Panc1 (cell line): ENCODE measurements at regions not wholly inside any gene's neighbourhood (a gene's known extent, or its start where the extent isn't known, plus 50 kb on each side); places are given as distances from the start of the nearest gene placed in this dataset.

Experiments
- ATAC-seq: fragments of 200-7000 bp; cut with Tn5 transposase; 2 replicates; pipeline ENCODE4 v1.9.1; 2020; ENCODE audit warnings: mild to moderate bottlenecking, moderate library complexity
- BruUV-seq: library from RNA; stranded (reverse); fragments of 400-500 nt; replicated peaks from 2 replicates; lab custom pipeline; 2021; lab: Mats Ljungman, UMichigan
- CTCF ChIA-PET: fragments of 300-600 bp; sonication (Branson Sonifier 250); formaldehyde crosslinking; loops from one replicate; lab custom pipeline; 2022; ENCODE audit warnings: antibody characterized with exemption; lab: Charles Lee
- POLR2A ChIA-PET: fragments of 300-600 bp; sonication (Branson Sonifier 250); formaldehyde crosslinking; loops from one replicate; lab custom pipeline; 2022; ENCODE audit warnings: antibody characterized with exemption; lab: Charles Lee
- DNase-seq: peaks from one replicate; pipeline ENCODE4 v3.0.0-alpha.2; 2010; ENCODE audit warnings: low read depth, low spot score
- H3K27ac ChIP-seq: 2 replicates; pipeline ENCODE4 v1.5.1; 2011; ENCODE audit warnings: mild to moderate bottlenecking, low read length, inconsistent platforms
- H3K27me3 ChIP-seq: fragments of 200-500 bp; sonication (Bioruptor generic); 2 replicates; pipeline ENCODE4 v1.6.0; 2014; ENCODE audit warnings: low read length, inconsistent platforms; ENCODE audit not compliant: control insufficient read depth, insufficient read depth
- H3K36me3 ChIP-seq: fragments of 200-500 bp; sonication (Bioruptor generic); 2 replicates; pipeline ENCODE4 v1.5.1; 2014; ENCODE audit warnings: inconsistent platforms, mild to moderate bottlenecking, low read length, moderate library complexity; ENCODE audit not compliant: control insufficient read depth, insufficient read depth
- H3K4me1 ChIP-seq: 2 replicates; pipeline ENCODE4 v1.5.1; 2011; ENCODE audit warnings: inconsistent platforms, mild to moderate bottlenecking, low read length, moderate library complexity; ENCODE audit not compliant: control insufficient read depth, insufficient read depth
- H3K4me3 ChIP-seq, 2 experiments: 2 replicates each; pipeline ENCODE4 v1.5.1; 2011 to 2012; ENCODE audit warnings: low read depth in 2 of 2, low read length in 2 of 2, mild to moderate bottlenecking in 2 of 2, inconsistent platforms in 1 of 2, moderate library complexity in 1 of 2
- H3K9me3 ChIP-seq: fragments of 200-500 bp; sonication (Bioruptor generic); 2 replicates; pipeline ENCODE4 v1.5.1; 2014; ENCODE audit warnings: low read depth, mild to moderate bottlenecking, inconsistent platforms, low read length, moderate library complexity; ENCODE audit not compliant: control insufficient read depth, insufficient read depth
- POLR2AphosphoS5 ChIP-seq: IDR thresholded peaks from 2 replicates; pipeline ENCODE4 v1.6.1; 2012; ENCODE audit warnings: mild to moderate bottlenecking, low read depth, low read length, moderate library complexity
- SIN3A ChIP-seq: IDR thresholded peaks from 2 replicates; pipeline ENCODE4 v1.6.1; 2012; ENCODE audit warnings: low read depth, mild to moderate bottlenecking, low read length, moderate library complexity, borderline replicate concordance; ENCODE audit not compliant: insufficient read depth
- TCF7L2 ChIP-seq: IDR thresholded peaks from 2 replicates; pipeline ENCODE4 v1.6.1; 2011; ENCODE audit warnings: mild to moderate bottlenecking, low read depth, low read length, inconsistent platforms
- in situ Hi-C: cut with HindIII; loops from 2 replicates; pipeline ENCODE4 v1.10.0; 2016; ENCODE audit warnings: low sequenced_read_pairs, low pct_unique_long_range_greater_than_20kb
- intact Hi-C: fragments of 100-400 bp; cut with micrococcal nuclease; formaldehyde crosslinking; loops from one replicate; pipeline ENCODE4 v1.10.0; 2022; ENCODE audit not compliant: unreplicated experiment
- TF ChIP-seq, protein P1 (sequence below): fragments of 450-650 bp; IDR thresholded peaks from 2 replicates; pipeline ENCODE4 v1.5.1; 2017; ENCODE audit warnings: mild to moderate bottlenecking
- TF ChIP-seq, protein P2 (sequence below), 2 experiments: IDR thresholded peaks; 2 replicates each; pipeline ENCODE4 v1.6.1; 2011 to 2012; ENCODE audit warnings: low read depth in 2 of 2, control low read depth in 1 of 2, low read length in 1 of 2, mild to moderate bottlenecking in 1 of 2, moderate library complexity in 1 of 2; ENCODE audit not compliant: insufficient read depth in 1 of 2

DNA sequence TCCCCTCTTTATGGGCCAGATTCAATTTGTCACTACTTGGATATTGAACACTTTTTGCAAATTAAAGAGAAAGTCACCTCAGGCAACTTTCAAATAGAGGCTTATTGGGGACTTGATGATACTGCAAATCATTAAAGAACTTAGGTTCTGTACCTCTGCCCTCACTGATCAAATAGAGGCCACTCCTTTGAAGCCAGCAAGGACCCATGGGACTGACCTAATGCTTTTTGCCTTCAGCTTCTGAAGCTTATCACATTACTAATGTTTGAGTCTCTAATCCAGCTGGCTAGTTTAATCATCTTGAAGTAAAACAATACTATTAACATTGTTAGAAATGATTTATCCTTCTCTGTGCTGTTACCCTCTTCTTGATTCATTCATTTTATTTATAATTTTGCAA lies 93.0 kb upstream of the ZNF800 start:
- DNase-seq (no peak), ATAC-seq (no peak)
- BruUV-seq = no TSS peak
- peaks cover 14% of the 10 kb centered on the region; the same call in 1 of the 2 replicates for H3K27me3 ChIP-seq
- H3K4me1 ChIP-seq = no peaks in the 10 kb centered on the region
- in situ Hi-C loops (no loop called here), intact Hi-C loops (no loop called here)
- H3K27ac ChIP-seq = no peak overlapping the region
- H3K36me3 ChIP-seq = no peaks in the 10 kb centered on the region
- no peak overlapping the region for H3K4me3 ChIP-seq
- no peaks in the 10 kb centered on the region for H3K9me3 ChIP-seq
- POLR2A ChIA-PET = no interaction called here
- TF ChIP-seq TCF7L2 = no peak
- CTCF ChIA-PET = no interaction called here

DNA sequence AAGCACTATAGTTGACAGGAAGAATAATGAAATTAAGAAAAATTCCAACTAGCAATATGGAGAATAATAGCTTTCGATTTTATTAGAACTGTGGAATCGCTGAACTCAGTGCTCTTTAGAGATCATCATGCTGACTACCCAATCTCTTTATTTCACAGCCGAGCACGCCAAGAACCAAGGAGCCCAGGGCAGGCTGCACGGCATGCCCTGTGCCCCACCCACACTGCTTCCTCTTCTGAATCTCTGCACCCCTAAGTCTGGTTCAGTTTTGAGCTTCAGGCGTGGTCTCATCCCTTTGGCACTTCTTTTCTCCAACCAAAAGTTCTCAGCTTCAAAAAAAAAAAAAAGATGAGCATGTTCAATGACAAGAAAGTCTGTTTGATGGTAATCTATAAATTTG lies 92.4 kb upstream of the ZNF800 start:
- no peak overlapping the region for H3K4me3 ChIP-seq
- ChIA-PET CTCF (no interaction called here), POLR2A (no interaction called here)
- ATAC-seq (no peak), DNase-seq (no peak)
- intact Hi-C loops = no loop called here
- no TSS peak for BruUV-seq
- TF ChIP-seq SIN3A (no peak), TCF7L2 (no peak), POLR2AphosphoS5 (no peak)
- TF ChIP-seq, protein P1, sequence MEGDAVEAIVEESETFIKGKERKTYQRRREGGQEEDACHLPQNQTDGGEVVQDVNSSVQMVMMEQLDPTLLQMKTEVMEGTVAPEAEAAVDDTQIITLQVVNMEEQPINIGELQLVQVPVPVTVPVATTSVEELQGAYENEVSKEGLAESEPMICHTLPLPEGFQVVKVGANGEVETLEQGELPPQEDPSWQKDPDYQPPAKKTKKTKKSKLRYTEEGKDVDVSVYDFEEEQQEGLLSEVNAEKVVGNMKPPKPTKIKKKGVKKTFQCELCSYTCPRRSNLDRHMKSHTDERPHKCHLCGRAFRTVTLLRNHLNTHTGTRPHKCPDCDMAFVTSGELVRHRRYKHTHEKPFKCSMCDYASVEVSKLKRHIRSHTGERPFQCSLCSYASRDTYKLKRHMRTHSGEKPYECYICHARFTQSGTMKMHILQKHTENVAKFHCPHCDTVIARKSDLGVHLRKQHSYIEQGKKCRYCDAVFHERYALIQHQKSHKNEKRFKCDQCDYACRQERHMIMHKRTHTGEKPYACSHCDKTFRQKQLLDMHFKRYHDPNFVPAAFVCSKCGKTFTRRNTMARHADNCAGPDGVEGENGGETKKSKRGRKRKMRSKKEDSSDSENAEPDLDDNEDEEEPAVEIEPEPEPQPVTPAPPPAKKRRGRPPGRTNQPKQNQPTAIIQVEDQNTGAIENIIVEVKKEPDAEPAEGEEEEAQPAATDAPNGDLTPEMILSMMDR = no peak
- TF ChIP-seq, protein P2, sequence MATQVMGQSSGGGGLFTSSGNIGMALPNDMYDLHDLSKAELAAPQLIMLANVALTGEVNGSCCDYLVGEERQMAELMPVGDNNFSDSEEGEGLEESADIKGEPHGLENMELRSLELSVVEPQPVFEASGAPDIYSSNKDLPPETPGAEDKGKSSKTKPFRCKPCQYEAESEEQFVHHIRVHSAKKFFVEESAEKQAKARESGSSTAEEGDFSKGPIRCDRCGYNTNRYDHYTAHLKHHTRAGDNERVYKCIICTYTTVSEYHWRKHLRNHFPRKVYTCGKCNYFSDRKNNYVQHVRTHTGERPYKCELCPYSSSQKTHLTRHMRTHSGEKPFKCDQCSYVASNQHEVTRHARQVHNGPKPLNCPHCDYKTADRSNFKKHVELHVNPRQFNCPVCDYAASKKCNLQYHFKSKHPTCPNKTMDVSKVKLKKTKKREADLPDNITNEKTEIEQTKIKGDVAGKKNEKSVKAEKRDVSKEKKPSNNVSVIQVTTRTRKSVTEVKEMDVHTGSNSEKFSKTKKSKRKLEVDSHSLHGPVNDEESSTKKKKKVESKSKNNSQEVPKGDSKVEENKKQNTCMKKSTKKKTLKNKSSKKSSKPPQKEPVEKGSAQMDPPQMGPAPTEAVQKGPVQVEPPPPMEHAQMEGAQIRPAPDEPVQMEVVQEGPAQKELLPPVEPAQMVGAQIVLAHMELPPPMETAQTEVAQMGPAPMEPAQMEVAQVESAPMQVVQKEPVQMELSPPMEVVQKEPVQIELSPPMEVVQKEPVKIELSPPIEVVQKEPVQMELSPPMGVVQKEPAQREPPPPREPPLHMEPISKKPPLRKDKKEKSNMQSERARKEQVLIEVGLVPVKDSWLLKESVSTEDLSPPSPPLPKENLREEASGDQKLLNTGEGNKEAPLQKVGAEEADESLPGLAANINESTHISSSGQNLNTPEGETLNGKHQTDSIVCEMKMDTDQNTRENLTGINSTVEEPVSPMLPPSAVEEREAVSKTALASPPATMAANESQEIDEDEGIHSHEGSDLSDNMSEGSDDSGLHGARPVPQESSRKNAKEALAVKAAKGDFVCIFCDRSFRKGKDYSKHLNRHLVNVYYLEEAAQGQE (IDR thresholded peaks at IDR 0.05; ENCODE audit: insufficient read depth in 1 of 2, low read depth in 2 of 2, low read length in 1 of 2) = no peak
- H3K36me3 ChIP-seq = no peaks in the 10 kb centered on the region
- no peak overlapping the region for H3K27ac ChIP-seq
- H3K27me3 ChIP-seq = peaks cover 16% of the 10 kb centered on the region; the same call in 1 of the 2 replicates
- in situ Hi-C loops = no loop called here
- no peaks in the 10 kb centered on the region for H3K9me3 ChIP-seq
- H3K4me1 ChIP-seq = no peaks in the 10 kb centered on the region

DNA sequence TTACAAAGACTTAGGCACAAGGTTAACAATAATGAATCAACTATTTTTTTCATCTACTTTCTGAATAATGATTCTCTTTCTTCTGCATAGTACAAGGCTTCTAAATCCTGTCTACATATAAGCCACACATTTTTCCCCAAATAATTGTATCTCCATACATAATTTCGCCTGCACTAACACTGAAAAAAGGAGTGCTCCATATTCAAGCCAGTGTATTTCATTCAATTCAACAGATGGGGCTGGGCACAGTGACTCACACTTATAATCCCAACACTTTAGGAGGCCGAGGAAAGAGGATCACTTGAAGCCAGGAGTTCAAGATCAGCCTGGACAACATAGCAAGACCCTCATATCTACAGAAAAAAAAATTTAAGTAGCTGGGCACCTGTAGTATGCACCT lies 86.0 kb upstream of the ZNF800 start:
- no peak overlapping the region for H3K4me3 ChIP-seq
- peaks cover 18% of the 10 kb centered on the region; the same call in 1 of the 2 replicates for H3K27me3 ChIP-seq
- no TSS peak for BruUV-seq
- POLR2A ChIA-PET = interaction anchor here (0.6 kb wide), 1 partner anchor 479 kb away, joined by 4 read pairs; no protein-coding TSS in a partner anchor
- no peaks in the 10 kb centered on the region for H3K36me3 ChIP-seq
- ATAC-seq (no peak), DNase-seq (no peak)
- H3K9me3 ChIP-seq = no peaks in the 10 kb centered on the region
- in situ Hi-C loops (no loop called here), intact Hi-C loops (no loop called here)
- H3K27ac ChIP-seq = no peak overlapping the region
- CTCF ChIA-PET = no interaction called here
- H3K4me1 ChIP-seq = no peaks in the 10 kb centered on the region
- TF ChIP-seq SIN3A = no peak
- TF ChIP-seq POLR2AphosphoS5 = no peak
- no peak for TF ChIP-seq TCF7L2
- TF ChIP-seq, protein P2 (IDR thresholded peaks at IDR 0.05; ENCODE audit: insufficient read depth in 1 of 2, low read depth in 2 of 2, low read length in 1 of 2) = no peak
- TF ChIP-seq, protein P1 = no peak
